H1 (cell line): ENCODE measurements at regions not wholly inside any gene's neighbourhood (a gene's known extent, or its start where the extent isn't known, plus 50 kb on each side); places are given as distances from the start of the nearest gene placed in this dataset.

Source experiments
- CTCF ChIA-PET: fragments of 300-600 bp; sonication (Branson Sonifier 250); formaldehyde crosslinking; loops from one replicate; lab custom pipeline; 2021; ENCODE audit not compliant: partially characterized antibody; lab: Charles Lee
- POLR2A ChIA-PET: fragments of 300-600 bp; sonication (Branson Sonifier 250); formaldehyde crosslinking; loops from one replicate; lab custom pipeline; 2021; ENCODE audit warnings: inconsistent platforms; ENCODE audit not compliant: partially characterized antibody; lab: Charles Lee
- DNase-seq, 2 experiments: peaks; one replicate each; pipeline versions ENCODE4 v3.0.0 to v3.0.0-alpha.2; 2010 to 2022; ENCODE audit warnings: low spot score in 2 of 2, low read depth in 1 of 2, mixed read lengths in 1 of 2
- FAIRE-seq: peaks from 2 replicates; lab custom pipeline; 2011; peaks lifted over from hg19 to GRCh38; lab: Jason Lieb, UNC
- H2AFZ ChIP-seq: 2 replicates; pipeline ENCODE4 v1.8.1; 2012; ENCODE audit warnings: low read length, inconsistent platforms
- H2AK5ac ChIP-seq: 2 replicates; pipeline ENCODE4 v1.6.1; 2013; ENCODE audit warnings: low read depth, low read length
- H2BK120ac ChIP-seq: replicated peaks from 2 replicates; pipeline ENCODE3; 2013; ENCODE audit warnings: low read depth, low read length, inconsistent platforms
- H2BK12ac ChIP-seq: 2 replicates; pipeline ENCODE4 v1.6.1; 2013; ENCODE audit warnings: low read depth, low read length
- H2BK15ac ChIP-seq: 2 replicates; pipeline ENCODE4 v1.6.1; 2013; ENCODE audit warnings: low read length
- H2BK20ac ChIP-seq: 2 replicates; pipeline ENCODE4 v1.6.1; 2013; ENCODE audit warnings: low read length
- H2BK5ac ChIP-seq: 2 replicates; pipeline ENCODE4 v1.6.1; 2013; ENCODE audit warnings: low read depth, low read length
- H3K14ac ChIP-seq: 2 replicates; pipeline ENCODE4 v1.6.1; 2013; ENCODE audit warnings: inconsistent platforms; ENCODE audit not compliant: insufficient read length
- H3K18ac ChIP-seq: 2 replicates; pipeline ENCODE4 v1.6.1; 2013; ENCODE audit warnings: low read length; ENCODE audit errors: extremely low read depth
- H3K23ac ChIP-seq: 2 replicates; pipeline ENCODE4 v1.6.1; 2013; ENCODE audit warnings: inconsistent platforms; ENCODE audit not compliant: insufficient read length
- H3K23me2 ChIP-seq: 2 replicates; pipeline ENCODE4 v1.6.1; 2013; ENCODE audit warnings: low read depth, low read length
- H3K27ac ChIP-seq: 2 replicates; pipeline ENCODE4 v1.6.1; 2011; ENCODE audit warnings: low read depth, low read length, inconsistent platforms
- H3K27me3 ChIP-seq, 4 experiments: replicated peaks in 1 of 4; 1 replicate in 1 of 4; 2 replicates in 3 of 4; pipeline versions ENCODE4 v1.6.1 to v1.8.1; 2011 to 2013; ENCODE audit warnings: low read length in 3 of 4, mild to moderate bottlenecking in 3 of 4, inconsistent platforms in 2 of 4, mixed read lengths in 2 of 4, moderate library complexity in 1 of 4; ENCODE audit not compliant: control insufficient read depth in 3 of 4, insufficient read depth in 3 of 4; ENCODE audit errors: extremely low read depth in 1 of 4
- H3K36me3 ChIP-seq, 4 experiments: 2 replicates each; pipeline versions ENCODE4 v1.6.1 to v1.8.1; 2011 to 2013; ENCODE audit warnings: mild to moderate bottlenecking in 4 of 4, low read length in 3 of 4, moderate library complexity in 2 of 4, control low read depth in 1 of 4, inconsistent platforms in 1 of 4; ENCODE audit not compliant: insufficient read depth in 4 of 4, control insufficient read depth in 2 of 4
- H3K4ac ChIP-seq: replicated peaks from 2 replicates; pipeline ENCODE3; 2013; ENCODE audit warnings: low read length, low read depth, mixed read lengths, inconsistent platforms; ENCODE audit not compliant: insufficient read length
- H3K4me1 ChIP-seq, 4 experiments: replicated peaks in 1 of 4; 1 replicate in 1 of 4; 2 replicates in 3 of 4; pipeline versions ENCODE4 v1.6.1 to v1.8.1; 2011 to 2013; ENCODE audit warnings: low read length in 3 of 4, inconsistent platforms in 2 of 4, mixed read lengths in 1 of 4; ENCODE audit not compliant: insufficient read depth in 4 of 4, control insufficient read depth in 3 of 4
- H3K4me2 ChIP-seq, 2 experiments: 2 replicates each; pipeline versions ENCODE4 v1.6.1 to v1.8.1; 2011 to 2013; ENCODE audit warnings: low read depth in 2 of 2, low read length in 2 of 2, control low read depth in 1 of 2, inconsistent platforms in 1 of 2, mild to moderate bottlenecking in 1 of 2; ENCODE audit not compliant: insufficient read depth in 1 of 2
- H3K4me3 ChIP-seq, 4 experiments: fragments of 200-600, 300-600 bp in 1 of 4; sonication (generic), shearing (Covaris generic), sonication (Bioruptor Twin) in 1 of 4; 2 replicates each; pipeline versions ENCODE4 v1.5.1 to v1.8.1; 2011 to 2016; ENCODE audit warnings: low read length in 4 of 4, low read depth in 3 of 4, control low read depth in 2 of 4, inconsistent platforms in 2 of 4, mild to moderate bottlenecking in 2 of 4, mixed read lengths in 1 of 4, moderate library complexity in 1 of 4; ENCODE audit not compliant: insufficient read depth in 2 of 4; ENCODE audit errors: extremely low read depth in 1 of 4
- H3K56ac ChIP-seq: replicated peaks from 2 replicates; pipeline ENCODE3; 2013; ENCODE audit warnings: low read depth, mild to moderate bottlenecking, mixed read lengths, low read length, inconsistent platforms; ENCODE audit not compliant: insufficient read length
- H3K79me1 ChIP-seq: 2 replicates; pipeline ENCODE4 v1.6.1; 2013; ENCODE audit warnings: low read depth, low read length, control low read depth
- H3K79me2 ChIP-seq, 2 experiments: 2 replicates each; pipeline versions ENCODE4 v1.6.1 to v1.8.1; 2012 to 2013; ENCODE audit warnings: low read length in 2 of 2, mild to moderate bottlenecking in 2 of 2, inconsistent platforms in 1 of 2; ENCODE audit not compliant: insufficient read depth in 2 of 2, control insufficient read depth in 1 of 2
- H3K9ac ChIP-seq, 4 experiments: replicated peaks in 1 of 4; 1 replicate in 1 of 4; 2 replicates in 3 of 4; pipeline versions ENCODE4 v1.6.1 to v1.8.1; 2011 to 2013; ENCODE audit warnings: low read depth in 3 of 4, low read length in 3 of 4, control low read depth in 2 of 4, mild to moderate bottlenecking in 2 of 4, moderate library complexity in 2 of 4, inconsistent platforms in 1 of 4; ENCODE audit errors: extremely low read depth in 1 of 4
- H3K9me3 ChIP-seq, 2 experiments: 2 replicates each; pipeline versions ENCODE4 v1.6.1 to v1.8.1; 2012 to 2013; ENCODE audit warnings: mild to moderate bottlenecking in 2 of 2, moderate library complexity in 2 of 2, control low read depth in 1 of 2, inconsistent platforms in 1 of 2, low read depth in 1 of 2, low read length in 1 of 2, mixed read lengths in 1 of 2; ENCODE audit not compliant: insufficient read depth in 2 of 2
- H4K20me1 ChIP-seq, 2 experiments: replicated peaks in 1 of 2; 2 replicates each; pipeline versions ENCODE3 to v1.8.1; 2011 to 2013; ENCODE audit warnings: inconsistent platforms in 2 of 2, low read length in 2 of 2, mild to moderate bottlenecking in 1 of 2; ENCODE audit not compliant: insufficient read depth in 2 of 2, control insufficient read depth in 1 of 2
- H4K5ac ChIP-seq: 2 replicates; pipeline ENCODE4 v1.6.1; 2013; ENCODE audit warnings: low read length, low read depth, mixed read lengths, inconsistent platforms; ENCODE audit not compliant: insufficient read length
- H4K8ac ChIP-seq: 2 replicates; pipeline ENCODE4 v1.8.0; 2013; ENCODE audit warnings: mild to moderate bottlenecking, moderate library complexity, low read length, inconsistent platforms; ENCODE audit not compliant: insufficient read depth; ENCODE audit errors: extremely low read depth
- H4K91ac ChIP-seq: replicated peaks from 2 replicates; pipeline ENCODE3; 2013; ENCODE audit warnings: low read length, mixed read lengths, inconsistent platforms; ENCODE audit not compliant: insufficient read length
- ATF3 ChIP-seq: IDR thresholded peaks from 2 replicates; pipeline ENCODE4 v1.6.1; 2011; ENCODE audit warnings: low read depth, mild to moderate bottlenecking, low read length; ENCODE audit not compliant: insufficient read depth
- GABPA ChIP-seq: IDR thresholded peaks from 2 replicates; pipeline ENCODE4 v1.6.1; 2011; ENCODE audit warnings: mild to moderate bottlenecking, low read length, moderate library complexity, borderline replicate concordance; ENCODE audit not compliant: insufficient read depth
- KDM4A ChIP-seq: IDR thresholded peaks from one replicate; pipeline ENCODE4 v1.7.1; 2012; ENCODE audit warnings: low read depth, mild to moderate bottlenecking, moderate library complexity, low read length, inconsistent platforms; ENCODE audit not compliant: severe bottlenecking
- POLR2A ChIP-seq, 2 experiments: IDR thresholded peaks; 1 replicate in 1 of 2; 2 replicates in 1 of 2; pipeline ENCODE4 v1.6.1; 2011; ENCODE audit warnings: low read depth in 2 of 2, low read length in 2 of 2, mild to moderate bottlenecking in 2 of 2; ENCODE audit errors: control extremely low read depth in 1 of 2
- SAP30 ChIP-seq: fragments of 300-600 bp; sonication (generic); IDR thresholded peaks from 2 replicates; pipeline ENCODE4 v1.7.1; 2012; ENCODE audit warnings: low read length, moderate library complexity, mild to moderate bottlenecking, inconsistent platforms; ENCODE audit not compliant: insufficient read depth, insufficient replicate concordance
- SP2 ChIP-seq: IDR thresholded peaks from 2 replicates; pipeline ENCODE4 v1.6.1; 2012; ENCODE audit warnings: mild to moderate bottlenecking, low read length, inconsistent platforms
- SP4 ChIP-seq: IDR thresholded peaks from 2 replicates; pipeline ENCODE4 v1.6.1; 2012; ENCODE audit warnings: low read length, inconsistent platforms
- WGBS, 2 experiments: shearing (Covaris generic) in 1 of 2; methylation state at CpG; one replicate each; pipeline versions ENCODE4 v1.1.6 to v1.1.7; 2013 to 2015; ENCODE audit warnings: low lambda C conversion rate in 2 of 2, mixed read lengths in 2 of 2, inconsistent platforms in 1 of 2, low coverage in 1 of 2, missing lambda C conversion rate in 1 of 2; ENCODE audit not compliant: insufficient replicate concordance in 2 of 2, insufficient coverage in 1 of 2, insufficient read length in 1 of 2; ENCODE audit errors: extremely low coverage in 1 of 2, missing lambda C conversion rate in 1 of 2; 5-methylcytosine and 5-hydroxymethylcytosine counted together

GRCh38 chr13:58083064-58083463, 451.5 kb downstream of the PCDH17 start:
- Histone ChIP-seq H2AFZ (no peak overlapping the region), H3K4me3 (no peak overlapping the region), H2AK5ac (no peak overlapping the region), H3K18ac (no peak overlapping the region), H3K27ac (no peak overlapping the region), H2BK15ac (no peak overlapping the region), H3K4ac (no peak overlapping the region), H4K20me1 (no peaks in the 10 kb centered on the region), H4K91ac (no peak overlapping the region), H3K79me2 (no peaks in the 10 kb centered on the region), H3K4me1 (peaks cover 0 to 2% (median 0%) of the 10 kb centered on the region in 4 experiments; a peak in 1 of 7 replicates), H2BK20ac (no peak overlapping the region), H3K27me3 (no peaks in the 10 kb centered on the region), H3K9me3 (no peaks in the 10 kb centered on the region), H3K56ac (no peak overlapping the region), H2BK12ac (no peak overlapping the region), H3K9ac (no peak overlapping the region), H3K36me3 (no peaks in the 10 kb centered on the region), H3K79me1 (no peaks in the 10 kb centered on the region), H2BK5ac (no peak overlapping the region), H3K14ac (no peak overlapping the region), H3K23me2 (no peaks in the 10 kb centered on the region), H4K5ac (no peak overlapping the region), H3K4me2 (no peak overlapping the region), H3K23ac (no peak overlapping the region), H4K8ac (no peak overlapping the region), H2BK120ac (no peak overlapping the region)
- CTCF ChIA-PET: no interaction called here
- 88% methylated on average over 4 of the region's 4 CpGs; no CpG with 5 or more reads in 1 of the 2 experiments for WGBS, 2 experiments
- DNase-seq (no peak), FAIRE-seq (no peak)
- TF ChIP-seq KDM4A (no peak), SP4 (no peak), POLR2A (IDR thresholded peaks at IDR 0.05; ENCODE audit: control extremely low read depth in 1 of 2, low read depth in 2 of 2, low read length in 2 of 2) (no peak), SP2 (no peak), SAP30 (no peak), GABPA (no peak), ATF3 (no peak)
- POLR2A ChIA-PET: no interaction called here
